ENCODE measurements at regions not wholly inside any gene's neighbourhood (a gene's known extent, or its start where the extent isn't known, plus 50 kb on each side); places are given as distances from the start of the nearest gene placed in this dataset.

GRCh38 chr10:131490991-131491594 lies 179.6 kb upstream of the TCERG1L start:
- no peak for DNase-seq (ENCODE audit: low spot score)

GRCh38 chr10:131492211-131492857 lies 180.8 kb upstream of the TCERG1L start:
- no peak for DNase-seq (ENCODE audit: low spot score)

- no peak for DNase-seq (ENCODE audit: low spot score)
Observed at GRCh38 chr10:131493432-131493831, 181.9 kb upstream of the TCERG1L start.

GRCh38 chr10:131494451-131494850 lies 182.9 kb upstream of the TCERG1L start:
- DNase-seq (ENCODE audit: low spot score): no peak

GRCh38 chr10:131495224-131495623 lies 183.7 kb upstream of the TCERG1L start:
- DNase-seq (ENCODE audit: low spot score): no peak

GRCh38 chr10:131495892-131496291 lies 184.4 kb upstream of the TCERG1L start:
- no peak for DNase-seq (ENCODE audit: low spot score)

GRCh38 chr10:131496351-131497052 lies 185.0 kb upstream of the TCERG1L start:
- DNase-seq (ENCODE audit: low spot score): no peak

- no peak for DNase-seq (ENCODE audit: low spot score)
Observed at GRCh38 chr10:131499566-131499965, 188.0 kb upstream of the TCERG1L start.

- no peak for DNase-seq (ENCODE audit: low spot score)
Observed at GRCh38 chr10:131500181-131500580, 188.7 kb upstream of the TCERG1L start.

GRCh38 chr10:131500892-131501291 lies 189.4 kb upstream of the TCERG1L start:
- DNase-seq (ENCODE audit: low spot score): no peak

- DNase-seq (ENCODE audit: low spot score): no peak
Observed at GRCh38 chr10:131503992-131504391, 192.5 kb upstream of the TCERG1L start.

GRCh38 chr10:131511391-131511790 lies 199.9 kb upstream of the TCERG1L start:
- no peak for DNase-seq (ENCODE audit: low spot score)

GRCh38 chr10:131512852-131513251 lies 201.3 kb upstream of the TCERG1L start:
- DNase-seq (ENCODE audit: low spot score): no peak

- no peak for DNase-seq (ENCODE audit: low spot score)
Observed at GRCh38 chr10:131513445-131513844, 201.9 kb upstream of the TCERG1L start.

- no peak for DNase-seq (ENCODE audit: low spot score)
Observed at GRCh38 chr10:131513901-131514300, 202.4 kb upstream of the TCERG1L start.

GRCh38 chr10:131514454-131514853 lies 202.9 kb upstream of the TCERG1L start:
- no peak for DNase-seq (ENCODE audit: low spot score)

GRCh38 chr10:131516285-131516684 lies 204.8 kb upstream of the TCERG1L start:
- no peak for DNase-seq (ENCODE audit: low spot score)

GRCh38 chr10:131517781-131518180 lies 206.3 kb upstream of the TCERG1L start:
- DNase-seq (ENCODE audit: low spot score): no peak

GRCh38 chr10:131519723-131520605 lies 208.4 kb upstream of the TCERG1L start:
- no peak for DNase-seq (ENCODE audit: low spot score)

- no peak for DNase-seq (ENCODE audit: low spot score)
Observed at GRCh38 chr10:131531265-131532190, 220.0 kb upstream of the TCERG1L start.

GRCh38 chr10:131532291-131532690 lies 220.8 kb upstream of the TCERG1L start:
- no peak for DNase-seq (ENCODE audit: low spot score)
